GM21529 (cell line): ENCODE measurements at regions not wholly inside any gene's neighbourhood (a gene's known extent, or its start where the extent isn't known, plus 50 kb on each side); places are given as distances from the start of the nearest gene placed in this dataset.
"Not testable (repeated sequence)": the region's sequence is repeated elsewhere in the genome, so short reads cannot be mapped to it uniquely, and the experiment has no call there.

Source experiments
- ATAC-seq: cut with Tn5 transposase; IDR thresholded peaks from one replicate; pipeline ENCODE4 v1.9.1; 2021; ENCODE audit not compliant: unreplicated experiment

- ATAC-seq, result no peak
These were observed 296.3 kb upstream of the ATXN7L3B start for GRCh38 chr12:74241341-74241740.

- no peak for ATAC-seq
These were observed 295.5 kb upstream of the ATXN7L3B start for GRCh38 chr12:74242088-74242487.

GRCh38 chr12:74245458-74245857, 292.2 kb upstream of the ATXN7L3B start:
- ATAC-seq, result no peak

- no peak for ATAC-seq
These were observed 286.7 kb upstream of the ATXN7L3B start for GRCh38 chr12:74250891-74251290.

GRCh38 chr12:74253826-74254225, 283.8 kb upstream of the ATXN7L3B start:
- ATAC-seq, result not testable (repeated sequence)

GRCh38 chr12:74254784-74255183, 282.9 kb upstream of the ATXN7L3B start:
- ATAC-seq, result no peak

GRCh38 chr12:74259199-74259598, 278.4 kb upstream of the ATXN7L3B start:
- no peak for ATAC-seq

GRCh38 chr12:74264692-74265091, 272.9 kb upstream of the ATXN7L3B start:
- ATAC-seq, result no peak

- not testable (repeated sequence) for ATAC-seq
These were observed 268.3 kb upstream of the ATXN7L3B start for GRCh38 chr12:74269355-74269754.

GRCh38 chr12:74280156-74280655, 257.4 kb upstream of the ATXN7L3B start:
- ATAC-seq, result no peak

GRCh38 chr12:74281401-74282180, 256.0 kb upstream of the ATXN7L3B start:
- not testable (repeated sequence) for ATAC-seq

GRCh38 chr12:74283646-74284045, 254.0 kb upstream of the ATXN7L3B start:
- no peak for ATAC-seq

- ATAC-seq, result no peak
These were observed 251.9 kb upstream of the ATXN7L3B start for GRCh38 chr12:74285773-74286172.

GRCh38 chr12:74286254-74286653, 251.4 kb upstream of the ATXN7L3B start:
- ATAC-seq, result no peak

- ATAC-seq, result no peak
These were observed 245.1 kb upstream of the ATXN7L3B start for GRCh38 chr12:74292351-74293194.

GRCh38 chr12:74293689-74294131, 243.9 kb upstream of the ATXN7L3B start:
- no peak for ATAC-seq

- ATAC-seq, result no peak
These were observed 220.5 kb upstream of the ATXN7L3B start for GRCh38 chr12:74317078-74317601.

GRCh38 chr12:74317741-74318140, 219.9 kb upstream of the ATXN7L3B start:
- no peak for ATAC-seq

- no peak for ATAC-seq
These were observed 217.7 kb upstream of the ATXN7L3B start for GRCh38 chr12:74319886-74320285.

GRCh38 chr12:74321381-74321780, 216.3 kb upstream of the ATXN7L3B start:
- ATAC-seq, result no peak

GRCh38 chr12:74322792-74323191, 214.8 kb upstream of the ATXN7L3B start:
- ATAC-seq, result no peak

- ATAC-seq, result no peak
These were observed 209.0 kb upstream of the ATXN7L3B start for GRCh38 chr12:74328623-74329022.
